Tibial artery (tissue), 4 donors: ENCODE measurements at regions not wholly inside any gene's neighbourhood (a gene's known extent, or its start where the extent isn't known, plus 50 kb on each side); places are given as distances from the start of the nearest gene placed in this dataset.

Experiments
- DNase-seq, 2 donors: peaks; one replicate each; pipeline ENCODE4 v3.0.0-alpha.2; 2019
- H3K27ac ChIP-seq, 2 donors: fragments of 200-600 bp; sonication (generic) in 1 of 2; 1 replicate in 1 of 2; 2 replicates in 1 of 2; pipeline ENCODE4 v1.5.1; 2018 to 2019; ENCODE audit warnings: mild to moderate bottlenecking in 1 of 2
- H3K27me3 ChIP-seq, 2 donors: fragments of 200-600 bp; sonication (generic) in 1 of 2; one replicate each; pipeline versions ENCODE4 v1.5.1 to v1.6.0; 2016 to 2019
- H3K36me3 ChIP-seq, 3 donors: fragments of 200-600 bp; sonication (generic) in 2 of 3; one replicate each; pipeline ENCODE4 v1.5.1; 2016 to 2019; ENCODE audit warnings: mild to moderate bottlenecking in 2 of 3
- H3K4me1 ChIP-seq, 4 donors: fragments of 200-600 bp; sonication (generic) in 2 of 4; 1 replicate in 3 of 4; 2 replicates in 1 of 4; pipeline ENCODE4 v1.5.1; 2016 to 2019
- H3K4me3 ChIP-seq, 2 donors: fragments of 200-600 bp; sonication (generic) in 1 of 2; 1 replicate in 1 of 2; 2 replicates in 1 of 2; pipeline ENCODE4 v1.5.1; 2018 to 2019; ENCODE audit warnings: mild to moderate bottlenecking in 2 of 2
- H3K9me3 ChIP-seq, 3 donors: fragments of 200-600 bp; sonication (generic) in 1 of 3; one replicate each; pipeline ENCODE4 v1.5.1; 2016 to 2019
- intact Hi-C: fragments of 100-400 bp; cut with DNase I; formaldehyde crosslinking; loops from one replicate; pipeline ENCODE4 v1.15.0; 2023; ENCODE audit warnings: low total_unique reads
- TF ChIP-seq, protein P1 (sequence below), 2 experiments: fragments of 200-600 bp in 1 of 2; fragments of 450-650 bp in 1 of 2; IDR thresholded peaks; one replicate each; pipeline ENCODE4 v1.5.1; 2017 to 2019; ENCODE audit warnings: antibody characterized with exemption in 2 of 2, mild to moderate bottlenecking in 1 of 2, moderate library complexity in 1 of 2

DNA sequence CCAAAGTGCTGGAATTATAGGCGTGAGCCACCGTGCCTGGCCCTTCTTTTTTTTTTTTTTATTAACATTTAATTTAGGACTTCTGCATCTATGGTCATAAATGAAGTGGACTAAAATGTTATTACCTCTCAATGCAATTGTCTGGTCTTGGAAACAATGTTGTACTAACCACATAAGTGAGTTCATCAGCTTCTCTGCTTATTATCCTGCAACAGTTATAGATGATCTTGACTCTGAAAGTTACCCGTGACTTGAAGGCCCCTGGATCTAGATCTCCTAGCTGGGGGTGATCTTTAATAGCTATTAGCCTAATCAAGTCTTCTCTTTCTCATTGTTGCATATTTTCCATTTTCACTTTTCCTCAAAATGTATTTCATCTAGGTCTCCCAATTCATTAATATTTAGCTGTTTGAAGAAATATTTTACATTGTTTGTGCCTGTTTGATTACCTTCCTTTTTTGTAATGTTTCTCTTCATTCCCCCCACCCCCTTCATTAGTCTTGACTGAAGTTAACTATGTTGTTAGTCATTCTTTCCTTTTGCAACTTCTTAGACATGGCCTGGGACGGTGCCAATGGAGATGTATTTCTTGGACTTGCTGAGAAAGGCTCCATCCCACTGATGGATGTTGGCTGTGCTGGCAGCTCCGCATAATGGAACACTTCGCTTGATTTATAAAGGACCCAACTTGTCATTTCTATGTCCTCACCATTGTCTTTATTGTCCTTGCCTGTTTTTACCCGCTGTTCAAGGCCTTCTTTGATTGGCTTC is 141.6 kb upstream of the RIOK3 start:
- no peaks in the 10 kb centered on the region for H3K9me3 ChIP-seq
- peaks cover 0 to 34% (median 6%) of the 10 kb centered on the region in 4 donors for H3K4me1 ChIP-seq
- H3K4me3 ChIP-seq = no peak overlapping the region
- no peaks in the 10 kb centered on the region for H3K36me3 ChIP-seq
- DNase-seq = peak; percentile 87 to 90
- TF ChIP-seq, protein P1, sequence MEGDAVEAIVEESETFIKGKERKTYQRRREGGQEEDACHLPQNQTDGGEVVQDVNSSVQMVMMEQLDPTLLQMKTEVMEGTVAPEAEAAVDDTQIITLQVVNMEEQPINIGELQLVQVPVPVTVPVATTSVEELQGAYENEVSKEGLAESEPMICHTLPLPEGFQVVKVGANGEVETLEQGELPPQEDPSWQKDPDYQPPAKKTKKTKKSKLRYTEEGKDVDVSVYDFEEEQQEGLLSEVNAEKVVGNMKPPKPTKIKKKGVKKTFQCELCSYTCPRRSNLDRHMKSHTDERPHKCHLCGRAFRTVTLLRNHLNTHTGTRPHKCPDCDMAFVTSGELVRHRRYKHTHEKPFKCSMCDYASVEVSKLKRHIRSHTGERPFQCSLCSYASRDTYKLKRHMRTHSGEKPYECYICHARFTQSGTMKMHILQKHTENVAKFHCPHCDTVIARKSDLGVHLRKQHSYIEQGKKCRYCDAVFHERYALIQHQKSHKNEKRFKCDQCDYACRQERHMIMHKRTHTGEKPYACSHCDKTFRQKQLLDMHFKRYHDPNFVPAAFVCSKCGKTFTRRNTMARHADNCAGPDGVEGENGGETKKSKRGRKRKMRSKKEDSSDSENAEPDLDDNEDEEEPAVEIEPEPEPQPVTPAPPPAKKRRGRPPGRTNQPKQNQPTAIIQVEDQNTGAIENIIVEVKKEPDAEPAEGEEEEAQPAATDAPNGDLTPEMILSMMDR (IDR thresholded peaks at IDR 0.05) = no peak
- intact Hi-C loops = no loop called here
- H3K27me3 ChIP-seq = no peaks in the 10 kb centered on the region
- H3K27ac ChIP-seq = peak overlapping the region; percentile 45 to 66

DNA sequence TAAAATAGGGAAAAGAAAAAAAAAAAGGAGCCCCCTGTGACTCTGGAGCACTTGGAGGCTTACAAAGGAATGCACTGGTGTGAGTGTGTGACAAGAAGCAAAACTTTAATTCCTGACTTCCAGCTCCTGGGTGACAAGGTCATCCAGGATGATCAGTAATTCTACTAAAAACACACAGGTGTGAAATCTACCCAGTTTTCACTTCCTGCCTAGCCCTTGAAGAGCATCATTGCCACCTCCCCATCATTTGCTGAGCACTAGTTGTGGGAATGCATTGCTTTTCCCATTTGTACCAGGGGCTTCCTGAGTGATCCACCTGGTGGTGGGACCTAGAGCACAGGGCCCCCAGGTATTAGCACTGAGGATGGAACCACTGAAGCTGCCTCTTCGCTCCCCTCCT is 139.7 kb upstream of the RIOK3 start:
- no peaks in the 10 kb centered on the region for H3K27me3 ChIP-seq

DNA sequence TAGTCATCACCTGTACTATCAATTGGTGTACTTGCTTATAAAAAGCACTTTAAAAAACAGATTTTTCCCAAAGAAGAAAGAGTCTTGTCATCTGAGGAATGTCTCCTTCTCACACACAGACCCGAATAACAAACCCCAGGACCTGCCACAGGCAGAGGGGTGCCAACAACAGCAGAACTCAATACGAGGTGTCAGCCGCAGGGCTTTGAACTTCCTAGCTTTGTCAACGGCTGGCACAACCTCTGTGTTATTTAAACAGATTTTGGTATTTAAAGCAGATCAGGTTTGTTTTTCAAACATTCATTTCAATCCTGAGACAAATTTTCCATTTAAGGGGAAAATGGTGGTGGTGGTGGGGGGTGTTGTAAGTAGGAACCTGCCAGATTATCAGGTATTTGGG is 138.4 kb upstream of the RIOK3 start:
- intact Hi-C loops = no loop called here
- Histone ChIP-seq H3K27me3 (no peaks in the 10 kb centered on the region), H3K9me3 (no peaks in the 10 kb centered on the region), H3K27ac (no peak overlapping the region), H3K4me1 (peaks cover 0 to 23% (median 6%) of the 10 kb centered on the region in 4 donors), H3K4me3 (no peak overlapping the region), H3K36me3 (no peaks in the 10 kb centered on the region)
- DNase-seq = no peak
- TF ChIP-seq, protein P1 (IDR thresholded peaks at IDR 0.05) = no peak

More for the DNA sequence above, 139.7 kb upstream of the RIOK3 start:
- peaks cover 0 to 23% (median 6%) of the 10 kb centered on the region in 4 donors for H3K4me1 ChIP-seq
- DNase-seq = no peak
- H3K4me3 ChIP-seq = no peak overlapping the region
- no peaks in the 10 kb centered on the region for H3K9me3 ChIP-seq
- H3K27ac ChIP-seq = peak overlapping the region in 1 of 2 donors; percentile 66
- TF ChIP-seq, protein P1 (IDR thresholded peaks at IDR 0.05) = no peak
- H3K36me3 ChIP-seq = no peaks in the 10 kb centered on the region
- intact Hi-C loops = no loop called here

DNA sequence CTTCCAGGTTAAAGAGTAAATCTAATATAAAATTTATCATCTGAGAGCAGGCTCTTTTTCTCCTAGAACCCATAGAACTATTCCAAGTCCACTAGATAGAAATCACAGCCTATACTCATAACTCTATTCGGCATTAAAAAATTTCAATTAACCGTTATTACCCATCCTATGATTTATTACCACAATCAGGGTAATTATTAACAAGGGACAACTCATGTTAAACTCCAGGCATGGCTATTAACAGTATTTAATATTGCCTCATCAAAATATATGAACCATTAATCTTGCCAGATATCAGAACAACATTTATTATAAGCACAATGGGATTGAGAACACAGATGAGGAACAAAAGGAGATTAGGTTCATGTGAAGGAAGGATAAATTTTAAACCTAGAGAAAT is 136.8 kb upstream of the RIOK3 start:
- H3K4me3 ChIP-seq = no peak overlapping the region
- peaks cover 0 to 19% (median 6%) of the 10 kb centered on the region in 4 donors for H3K4me1 ChIP-seq
- intact Hi-C loops = no loop called here
- no peaks in the 10 kb centered on the region for H3K27me3 ChIP-seq
- H3K27ac ChIP-seq = no peak overlapping the region
- no peaks in the 10 kb centered on the region for H3K9me3 ChIP-seq
- TF ChIP-seq, protein P1 (IDR thresholded peaks at IDR 0.05) = no peak
- H3K36me3 ChIP-seq = no peaks in the 10 kb centered on the region
- no peak for DNase-seq

DNA sequence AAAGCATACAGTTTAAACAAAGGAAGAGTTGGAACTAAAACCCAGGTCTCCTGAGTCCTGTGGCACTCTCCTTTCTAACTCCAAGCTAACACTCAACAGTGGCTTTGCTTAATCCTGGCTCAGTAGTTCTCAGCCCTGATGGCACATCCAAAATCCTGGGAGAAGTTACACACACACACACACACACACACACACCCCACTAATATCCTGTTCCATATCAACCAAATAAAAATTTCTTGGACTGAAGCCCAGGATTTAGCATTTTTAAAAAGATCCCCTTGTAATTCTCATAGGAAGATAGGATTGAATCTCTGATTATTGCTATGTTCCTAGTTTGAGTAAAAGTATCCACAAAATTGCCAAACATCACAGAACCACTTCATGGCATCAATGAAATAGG is 136.1 kb upstream of the RIOK3 start:
- H3K27ac ChIP-seq = no peak overlapping the region
- intact Hi-C loops = no loop called here
- TF ChIP-seq, protein P1 (IDR thresholded peaks at IDR 0.05) = no peak
- peaks cover 0 to 12% (median 4%) of the 10 kb centered on the region in 4 donors for H3K4me1 ChIP-seq
- no peaks in the 10 kb centered on the region for H3K36me3 ChIP-seq
- no peak overlapping the region for H3K4me3 ChIP-seq
- H3K27me3 ChIP-seq = no peaks in the 10 kb centered on the region
- DNase-seq = no peak
- H3K9me3 ChIP-seq = no peaks in the 10 kb centered on the region
